Activated naive CD4-positive, alpha-beta T cell treated with anti-CD3 and anti-CD28 coated beads, Interleukin-2, amount 10 ng/mL, durations not matched to agents 7 days and 5 days (primary cell): ENCODE measurements at regions not wholly inside any gene's neighbourhood (a gene's known extent, or its start where the extent isn't known, plus 50 kb on each side); places are given as distances from the start of the nearest gene placed in this dataset.
"Not testable (repeated sequence)": the region's sequence is repeated elsewhere in the genome, so short reads cannot be mapped to it uniquely, and the experiment has no call there.

Experiments used
- CTCF ChIA-PET: fragments of 350-600 bp; sonication (Branson Sonifier 250); formaldehyde crosslinking; loops from one replicate; lab custom pipeline; 2021; ENCODE audit warnings: antibody characterized with exemption; lab: Charles Lee
- DNase-seq: peaks from one replicate; pipeline ENCODE4 v3.0.0-alpha.2; 2020
- H3K27ac Mint-ChIP-seq: one replicate; pipeline ENCODE4 v1.8.0; 2021; ENCODE audit warnings: mild to moderate bottlenecking, moderate library complexity, mixed read lengths
- H3K27me3 Mint-ChIP-seq: one replicate; pipeline ENCODE4 v1.8.0; 2021; ENCODE audit warnings: mild to moderate bottlenecking, mixed read lengths
- H3K36me3 Mint-ChIP-seq: one replicate; pipeline ENCODE4 v1.8.0; 2021; ENCODE audit warnings: mixed read lengths
- H3K4me1 Mint-ChIP-seq: one replicate; pipeline ENCODE4 v1.8.0; 2021; ENCODE audit warnings: mixed read lengths
- H3K4me3 Mint-ChIP-seq: one replicate; pipeline ENCODE4 v1.8.0; 2021; ENCODE audit warnings: mild to moderate bottlenecking, moderate library complexity, mixed read lengths
- H3K9me3 Mint-ChIP-seq: one replicate; pipeline ENCODE4 v1.8.0; 2021; ENCODE audit warnings: mixed read lengths

DNA sequence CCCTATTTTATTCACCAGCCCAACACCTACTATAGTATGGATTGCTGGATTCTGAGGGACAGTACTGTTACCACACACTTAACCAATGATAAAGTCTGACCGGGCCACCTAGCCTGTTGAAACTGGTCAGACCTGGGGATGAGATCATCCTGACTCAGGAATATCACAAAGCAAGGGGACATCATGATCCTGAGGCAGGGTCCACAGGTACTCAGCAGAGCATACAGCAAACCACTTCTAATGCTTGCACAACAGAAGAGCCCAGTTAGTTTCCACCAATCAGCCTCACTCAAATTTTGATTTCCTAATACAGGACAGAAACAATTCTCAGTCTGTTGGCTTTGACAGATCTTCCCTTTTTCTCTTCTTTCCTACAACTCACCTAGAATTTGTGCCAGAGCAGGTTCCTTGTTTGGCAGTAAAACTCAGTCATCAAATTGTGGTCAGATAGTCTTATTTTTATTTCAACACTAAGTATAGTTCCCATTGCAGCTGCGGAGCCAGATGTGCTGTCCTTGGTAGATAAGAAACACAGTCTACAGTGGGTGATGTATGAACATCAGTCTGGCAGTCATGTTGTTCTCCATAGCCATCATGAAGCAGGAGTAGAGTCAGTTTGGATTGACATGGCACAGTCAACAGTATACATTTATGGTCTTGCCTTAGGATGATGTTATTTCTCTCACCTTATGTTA lies 90.1 kb upstream of the PRR23C start:
- no peak for DNase-seq
- CTCF ChIA-PET = no interaction called here
- H3K4me1 Mint-ChIP-seq = no peaks in the 10 kb centered on the region
- H3K36me3 Mint-ChIP-seq = no peaks in the 10 kb centered on the region
- H3K9me3 Mint-ChIP-seq = no peaks in the 10 kb centered on the region
- H3K4me3 Mint-ChIP-seq = no peak overlapping the region
- no peak overlapping the region for H3K27ac Mint-ChIP-seq
- H3K27me3 Mint-ChIP-seq = no peaks in the 10 kb centered on the region

DNA sequence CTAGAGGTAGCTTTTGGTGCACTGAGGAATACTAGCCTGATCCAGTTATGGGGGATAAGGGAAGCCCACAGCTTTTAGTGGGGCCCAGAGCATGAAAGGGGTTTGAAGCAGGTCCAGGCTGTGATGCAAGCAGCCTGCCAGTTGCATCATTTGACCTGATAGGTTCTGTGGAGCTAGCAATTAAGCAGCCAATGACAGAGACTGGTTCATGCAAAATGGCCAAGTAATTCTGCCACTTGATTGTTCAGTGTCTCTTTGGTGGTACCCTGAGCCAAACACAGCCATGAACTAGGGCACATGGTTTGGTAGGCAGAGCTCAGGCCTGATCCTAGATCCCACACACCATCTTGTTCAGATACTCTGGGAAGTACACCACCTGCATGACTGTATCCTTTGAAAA lies 91.0 kb upstream of the PRR23C start:
- Mint-ChIP-seq H3K36me3 (no peaks in the 10 kb centered on the region), H3K27me3 (no peaks in the 10 kb centered on the region), H3K4me3 (no peak overlapping the region), H3K9me3 (no peaks in the 10 kb centered on the region), H3K27ac (no peak overlapping the region), H3K4me1 (no peaks in the 10 kb centered on the region)
- no peak for DNase-seq
- CTCF ChIA-PET = interaction anchor here (1.3 kb wide), 1 partner anchor 23 kb away, joined by 3 read pairs; no protein-coding TSS in a partner anchor

DNA sequence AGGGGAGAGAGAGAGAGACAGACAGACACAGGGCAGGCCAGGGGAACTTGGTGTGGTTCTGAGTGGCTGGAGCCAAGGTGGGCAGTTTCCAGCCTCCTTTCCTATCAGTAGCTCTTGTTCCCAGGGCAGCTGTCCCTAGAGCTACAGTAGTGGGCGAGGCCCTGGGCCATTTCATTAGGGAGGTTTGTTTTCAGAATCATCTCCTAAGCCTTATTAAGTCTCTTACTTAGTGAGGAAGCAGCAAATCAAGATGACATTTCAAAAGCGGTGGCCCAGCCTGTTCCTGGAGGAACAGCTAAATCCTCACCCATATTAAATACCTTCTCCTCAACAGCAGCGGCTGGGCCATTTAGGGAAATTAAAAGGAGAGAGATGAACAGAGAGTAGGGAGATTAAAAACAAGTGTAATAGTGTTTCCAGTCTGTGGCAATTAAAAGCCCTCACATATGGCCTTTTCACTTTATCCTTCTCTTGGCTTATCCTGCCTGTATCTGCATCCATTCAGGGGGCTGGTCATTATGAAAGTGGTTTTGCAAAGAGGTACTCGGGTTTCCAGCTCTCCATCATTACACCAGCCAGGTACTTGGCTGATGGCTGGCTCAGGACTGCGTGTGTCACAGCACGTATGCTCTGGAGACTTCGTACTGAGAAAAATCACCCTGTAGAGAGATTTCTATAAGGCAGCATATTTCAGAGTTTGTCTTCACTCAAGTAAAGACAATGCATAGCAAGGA lies 91.9 kb upstream of the PRR23C start:
- no peak for DNase-seq
- H3K9me3 Mint-ChIP-seq = no peaks in the 10 kb centered on the region
- H3K36me3 Mint-ChIP-seq = no peaks in the 10 kb centered on the region
- H3K27me3 Mint-ChIP-seq = no peaks in the 10 kb centered on the region
- CTCF ChIA-PET = interaction anchor here (1.3 kb wide), 1 partner anchor 24 kb away, joined by 3 read pairs; no protein-coding TSS in a partner anchor
- H3K4me3 Mint-ChIP-seq = no peak overlapping the region
- no peak overlapping the region for H3K27ac Mint-ChIP-seq
- no peaks in the 10 kb centered on the region for H3K4me1 Mint-ChIP-seq

DNA sequence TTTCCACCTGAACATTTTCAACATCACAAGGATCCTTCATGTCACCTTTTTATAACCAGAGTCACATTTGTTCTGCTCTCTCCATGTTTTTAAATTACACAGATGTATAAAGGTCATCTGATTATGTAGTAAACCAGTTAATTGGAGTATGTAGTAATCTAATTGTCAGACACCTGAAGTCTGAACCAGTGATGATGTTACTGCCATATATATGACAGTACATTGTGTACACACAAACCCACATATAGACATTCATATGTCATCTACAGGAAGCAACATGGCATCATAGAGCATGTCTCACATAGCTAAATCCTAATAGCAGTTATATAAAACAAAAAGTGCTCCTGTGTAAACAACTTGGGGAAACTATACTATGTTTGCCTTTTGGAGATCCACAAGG lies 95.9 kb upstream of the PRR23C start:
- CTCF ChIA-PET = no interaction called here
- H3K27ac Mint-ChIP-seq = no peak overlapping the region
- no peaks in the 10 kb centered on the region for H3K36me3 Mint-ChIP-seq
- no peak overlapping the region for H3K4me3 Mint-ChIP-seq
- no peaks in the 10 kb centered on the region for H3K4me1 Mint-ChIP-seq
- H3K9me3 Mint-ChIP-seq = no peaks in the 10 kb centered on the region
- no peak for DNase-seq
- no peaks in the 10 kb centered on the region for H3K27me3 Mint-ChIP-seq

DNA sequence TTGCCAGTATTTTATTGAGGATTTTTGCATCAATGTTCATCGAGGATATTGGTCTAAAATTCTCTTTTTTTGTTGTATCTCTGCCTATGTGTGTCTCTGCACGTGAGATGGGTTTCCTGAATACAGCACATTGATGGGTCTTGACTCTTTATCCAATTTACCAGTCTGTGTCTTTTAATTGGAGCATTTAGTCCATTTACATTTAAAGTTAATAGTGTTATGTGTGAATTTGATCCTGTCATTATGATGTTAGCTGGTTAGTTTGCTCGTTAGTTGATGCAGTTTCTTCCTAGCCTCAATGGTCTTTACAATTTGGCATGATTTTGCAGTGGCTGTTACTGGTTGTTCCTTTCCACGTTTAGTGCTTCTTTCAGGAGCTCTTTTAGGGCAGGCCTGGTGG lies 101.3 kb upstream of the PRR23C start:
- H3K9me3 Mint-ChIP-seq, H3K4me1 Mint-ChIP-seq, H3K36me3 Mint-ChIP-seq, H3K27ac Mint-ChIP-seq, H3K4me3 Mint-ChIP-seq, H3K27me3 Mint-ChIP-seq, DNase-seq, CTCF ChIA-PET: not testable (repeated sequence)

DNA sequence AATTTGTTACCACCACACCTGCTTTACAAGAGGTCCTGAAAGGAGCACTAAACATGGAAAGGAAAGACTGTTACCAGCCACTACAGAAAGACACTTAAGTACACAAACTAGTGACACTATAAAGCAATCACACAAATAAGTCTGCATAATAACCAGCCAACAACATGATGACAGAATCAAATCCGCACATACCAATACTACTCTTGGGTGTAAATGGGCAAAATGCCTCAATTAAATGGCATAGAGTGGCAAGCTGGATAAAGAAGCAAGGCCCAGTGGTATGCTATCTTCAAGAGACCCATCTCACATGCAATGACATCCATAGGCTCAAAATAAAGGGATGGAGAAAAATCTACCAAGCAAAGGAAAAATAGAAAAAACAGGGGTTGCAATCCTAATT lies 106.8 kb upstream of the PRR23C start:
- no peaks in the 10 kb centered on the region for H3K27me3 Mint-ChIP-seq
- no peak overlapping the region for H3K4me3 Mint-ChIP-seq
- no peaks in the 10 kb centered on the region for H3K36me3 Mint-ChIP-seq
- CTCF ChIA-PET = no interaction called here
- DNase-seq = no peak
- no peak overlapping the region for H3K27ac Mint-ChIP-seq
- no peaks in the 10 kb centered on the region for H3K9me3 Mint-ChIP-seq
- H3K4me1 Mint-ChIP-seq = no peaks in the 10 kb centered on the region

DNA sequence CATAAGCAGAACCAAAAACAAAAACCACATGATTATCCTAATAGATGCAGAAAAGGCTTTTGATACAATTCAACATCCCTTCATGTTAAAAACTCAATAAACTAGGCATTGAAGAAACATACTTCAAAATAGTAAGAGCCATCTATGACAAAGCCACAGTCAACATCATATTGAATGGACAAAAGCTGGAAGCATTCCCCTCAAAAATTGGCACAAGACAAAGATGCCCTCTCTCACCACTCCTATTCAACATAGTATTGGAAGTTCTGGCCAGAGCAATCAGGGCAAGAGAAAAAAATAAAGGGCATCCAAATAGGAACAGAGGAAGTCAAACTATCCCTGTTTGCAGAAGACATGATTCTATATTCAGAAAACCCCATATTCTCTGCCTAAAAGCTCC lies 108.7 kb upstream of the PRR23C start:
- CTCF ChIA-PET = interaction anchor here (0.6 kb wide), 1 partner anchor 101 kb away, joined by 3 read pairs; no protein-coding TSS in a partner anchor
- not testable (repeated sequence) for H3K4me3 Mint-ChIP-seq, H3K9me3 Mint-ChIP-seq, H3K4me1 Mint-ChIP-seq, H3K36me3 Mint-ChIP-seq, H3K27me3 Mint-ChIP-seq, H3K27ac Mint-ChIP-seq, DNase-seq

DNA sequence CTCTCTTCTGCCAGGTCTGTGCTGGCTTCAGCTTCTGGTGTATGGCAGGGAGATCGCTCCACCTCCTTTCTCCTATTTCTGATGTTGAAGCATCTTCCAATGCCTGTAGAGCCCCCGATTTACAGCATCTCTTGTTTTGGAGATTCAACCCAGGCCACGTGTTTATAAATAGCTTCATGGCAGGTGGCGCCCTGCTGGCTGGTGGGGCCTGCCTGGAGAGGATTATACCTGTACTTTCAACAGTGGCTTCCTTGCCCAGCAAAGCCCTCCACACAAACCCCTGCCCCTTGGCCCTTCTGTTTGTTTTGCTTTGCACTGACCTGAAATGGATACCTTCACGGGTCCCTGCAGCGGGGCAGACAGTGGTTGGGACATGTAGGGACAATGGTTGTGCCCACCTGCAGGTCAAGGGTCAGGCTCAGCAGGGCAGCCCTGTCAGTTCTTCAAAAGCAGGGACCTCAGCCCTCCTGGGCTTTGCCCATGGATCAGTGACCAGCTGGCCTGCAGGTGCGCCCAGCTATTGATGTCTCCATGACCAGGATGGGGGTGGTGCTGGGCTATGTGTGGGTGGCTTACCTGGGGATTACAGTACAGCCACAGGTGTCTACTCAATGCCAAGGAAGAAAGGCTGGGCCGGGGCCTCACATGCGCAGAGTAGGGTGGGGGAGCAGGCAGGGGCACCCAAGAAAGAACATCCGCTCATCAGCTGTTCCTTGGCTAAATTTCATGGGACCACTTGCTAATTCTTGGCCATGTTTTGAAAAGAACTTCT lies 112.7 kb upstream of the PRR23C start:
- CTCF ChIA-PET = interaction anchor here (1.5 kb wide), 1 partner anchor 45 kb away, joined by 4 read pairs; no protein-coding TSS in a partner anchor
- H3K9me3 Mint-ChIP-seq = no peaks in the 10 kb centered on the region
- H3K27ac Mint-ChIP-seq = no peak overlapping the region
- H3K36me3 Mint-ChIP-seq = no peaks in the 10 kb centered on the region
- H3K27me3 Mint-ChIP-seq = no peaks in the 10 kb centered on the region
- DNase-seq = no peak
- no peaks in the 10 kb centered on the region for H3K4me1 Mint-ChIP-seq
- no peak overlapping the region for H3K4me3 Mint-ChIP-seq

DNA sequence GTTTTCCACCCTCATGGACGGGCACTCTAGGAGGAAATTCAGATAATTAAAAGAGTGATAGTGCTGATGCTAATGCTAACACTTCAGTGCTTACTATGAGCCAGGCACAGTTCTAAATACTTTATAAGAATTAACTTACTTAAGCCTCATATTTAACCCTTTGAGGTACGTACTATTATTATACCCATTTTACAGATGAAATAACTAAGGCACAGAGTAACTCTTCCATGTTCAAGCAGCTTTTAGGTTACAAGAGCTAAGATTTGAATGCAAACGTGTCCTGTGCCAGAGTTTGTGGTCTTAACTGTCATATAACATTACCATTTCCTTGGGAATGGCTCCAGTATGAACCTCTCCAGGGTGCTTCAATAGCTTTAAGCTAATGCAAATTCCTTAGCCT lies 114.7 kb upstream of the PRR23C start:
- H3K27ac Mint-ChIP-seq = no peak overlapping the region
- no peak overlapping the region for H3K4me3 Mint-ChIP-seq
- no peaks in the 10 kb centered on the region for H3K36me3 Mint-ChIP-seq
- no peaks in the 10 kb centered on the region for H3K9me3 Mint-ChIP-seq
- DNase-seq = no peak
- no peaks in the 10 kb centered on the region for H3K4me1 Mint-ChIP-seq
- CTCF ChIA-PET = no interaction called here
- H3K27me3 Mint-ChIP-seq = peaks cover 4% of the 10 kb centered on the region

DNA sequence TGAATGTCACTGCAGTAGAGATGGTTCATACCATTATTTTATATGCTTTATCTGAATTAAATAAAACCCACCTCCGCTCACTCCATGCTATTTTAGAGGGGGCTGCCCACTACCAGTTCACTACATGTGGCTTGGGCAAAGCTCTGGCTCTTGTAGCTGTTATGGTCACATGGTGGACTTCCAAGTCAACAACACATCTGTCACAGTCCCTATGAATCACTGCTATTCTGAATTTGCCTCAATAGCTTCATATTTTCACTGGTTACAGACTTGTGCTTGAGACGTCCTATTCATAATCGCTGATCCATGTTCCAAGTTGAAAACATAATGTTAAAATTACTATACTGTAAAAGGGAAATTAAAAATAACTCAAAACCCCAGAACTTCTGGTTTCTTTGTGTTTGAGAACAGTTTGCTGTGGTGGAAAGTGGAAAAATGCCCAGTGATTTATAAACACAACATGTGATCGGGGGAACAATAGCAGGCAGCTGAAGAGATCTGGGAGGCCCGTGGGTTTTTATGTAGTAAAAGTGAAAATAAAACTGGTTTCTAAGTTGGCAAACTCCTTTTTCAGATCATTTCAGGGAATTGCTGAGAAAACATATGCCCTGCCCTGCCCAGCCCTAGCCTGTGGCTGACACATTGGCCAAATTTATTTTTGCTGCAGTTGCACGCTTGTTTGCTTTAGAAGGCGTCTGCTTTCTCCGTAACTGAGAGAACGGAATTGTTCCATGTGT lies 128.8 kb upstream of the PRR23C start:
- DNase-seq = no peak
- CTCF ChIA-PET = interaction anchor here (0.7 kb wide), 1 partner anchor 93 kb away, joined by 3 read pairs; no protein-coding TSS in a partner anchor
- H3K4me3 Mint-ChIP-seq = no peak overlapping the region
- peaks cover 2% of the 10 kb centered on the region for H3K4me1 Mint-ChIP-seq
- no peaks in the 10 kb centered on the region for H3K27me3 Mint-ChIP-seq
- no peaks in the 10 kb centered on the region for H3K9me3 Mint-ChIP-seq
- H3K27ac Mint-ChIP-seq = no peak overlapping the region
- no peaks in the 10 kb centered on the region for H3K36me3 Mint-ChIP-seq

DNA sequence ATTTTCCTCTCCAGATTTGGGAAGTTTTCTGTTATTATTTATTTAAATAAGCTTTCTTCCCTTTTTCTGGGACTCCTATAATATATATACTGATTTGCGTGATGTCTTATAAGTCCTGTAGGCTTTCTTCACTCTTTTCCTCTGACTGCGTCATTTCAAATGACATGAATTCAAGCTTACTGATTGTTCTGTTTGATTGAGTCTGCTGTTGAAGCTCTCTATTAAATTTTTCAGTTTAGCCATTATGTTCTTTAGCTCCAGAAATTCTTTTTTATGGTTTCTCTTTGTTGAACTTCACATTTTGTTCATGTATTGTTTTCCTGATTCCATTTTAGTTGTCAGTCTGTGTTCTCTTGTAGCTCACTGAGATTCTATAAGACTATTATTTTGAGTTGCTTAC lies 135.8 kb upstream of the PRR23C start:
- CTCF ChIA-PET = no interaction called here
- H3K4me1 Mint-ChIP-seq = no peaks in the 10 kb centered on the region
- no peaks in the 10 kb centered on the region for H3K27me3 Mint-ChIP-seq
- H3K4me3 Mint-ChIP-seq = no peak overlapping the region
- no peaks in the 10 kb centered on the region for H3K36me3 Mint-ChIP-seq
- no peak for DNase-seq
- no peak overlapping the region for H3K27ac Mint-ChIP-seq
- peaks cover 5% of the 10 kb centered on the region for H3K9me3 Mint-ChIP-seq

DNA sequence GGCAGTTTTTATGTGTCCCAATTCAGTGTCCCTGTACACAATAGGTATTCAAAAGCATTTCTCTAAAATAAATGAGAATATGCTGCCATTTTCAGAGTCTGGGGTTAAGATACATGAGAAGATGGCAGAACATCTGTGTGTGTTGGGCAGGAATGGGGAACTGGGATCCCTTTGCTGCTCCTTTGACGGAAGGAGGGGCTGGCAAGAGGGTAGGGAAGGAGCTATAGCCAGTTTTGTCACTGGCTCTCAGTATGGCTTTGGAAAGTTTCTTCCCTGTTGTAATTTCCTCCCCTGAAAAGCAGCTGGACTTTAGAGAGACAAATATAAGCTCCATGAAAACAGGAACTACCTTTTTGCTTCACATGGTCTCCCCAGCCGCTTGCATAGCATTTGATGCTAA lies 137.5 kb upstream of the PRR23C start:
- no peaks in the 10 kb centered on the region for H3K36me3 Mint-ChIP-seq
- DNase-seq = no peak
- H3K27ac Mint-ChIP-seq = no peak overlapping the region
- H3K27me3 Mint-ChIP-seq = no peaks in the 10 kb centered on the region
- H3K4me3 Mint-ChIP-seq = no peak overlapping the region
- CTCF ChIA-PET = no interaction called here
- H3K9me3 Mint-ChIP-seq = peaks cover 5% of the 10 kb centered on the region
- H3K4me1 Mint-ChIP-seq = no peaks in the 10 kb centered on the region

DNA sequence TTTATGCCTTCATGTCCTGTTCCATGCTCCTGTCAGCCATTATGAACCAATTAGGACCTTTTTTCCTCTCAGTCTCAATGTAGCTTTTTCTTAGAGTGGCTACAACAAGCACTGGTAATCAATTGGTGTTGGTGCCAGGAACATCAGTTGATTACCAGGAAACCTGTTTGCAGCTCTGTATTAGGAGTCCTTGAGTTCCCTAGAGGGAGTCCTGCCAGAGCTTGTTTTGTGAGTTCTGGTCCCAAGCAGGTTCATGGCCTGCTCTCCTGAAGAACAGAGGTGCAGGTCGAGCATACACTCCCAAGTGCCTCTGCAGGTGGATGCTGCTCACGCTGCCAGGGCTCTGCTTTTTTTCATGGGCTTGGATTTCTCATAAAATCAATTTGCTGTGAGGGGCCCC lies 137.9 kb upstream of the PRR23C start:
- peaks cover 5% of the 10 kb centered on the region for H3K9me3 Mint-ChIP-seq

DNA sequence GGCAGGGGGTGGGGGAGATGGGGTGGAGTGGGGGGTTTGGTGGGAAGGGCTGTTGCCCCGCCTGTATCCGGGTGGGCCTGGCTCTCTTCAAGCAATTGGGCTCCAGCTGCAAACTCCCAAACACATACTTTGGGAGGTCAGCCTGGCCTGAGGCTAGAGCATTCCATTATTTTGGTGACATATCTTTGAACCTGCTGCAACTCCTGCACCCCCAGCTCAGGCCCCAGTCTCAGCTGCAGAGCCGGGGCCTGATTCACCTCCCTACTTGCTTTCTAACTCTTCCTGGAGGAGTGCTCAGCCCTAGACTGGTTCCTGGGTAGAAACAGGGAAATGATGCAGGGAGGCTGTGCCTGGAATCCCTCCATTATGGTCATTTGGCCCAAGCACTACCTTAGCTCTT lies 140.8 kb upstream of the PRR23C start:
- DNase-seq = no peak
- Mint-ChIP-seq H3K27me3 (no peaks in the 10 kb centered on the region), H3K4me1 (no peaks in the 10 kb centered on the region), H3K36me3 (no peaks in the 10 kb centered on the region), H3K4me3 (no peak overlapping the region), H3K27ac (no peak overlapping the region), H3K9me3 (peaks cover 2% of the 10 kb centered on the region)
- CTCF ChIA-PET = no interaction called here

More for the DNA sequence above, 137.9 kb upstream of the PRR23C start:
- Mint-ChIP-seq H3K27me3 (no peaks in the 10 kb centered on the region), H3K4me1 (no peaks in the 10 kb centered on the region), H3K4me3 (no peak overlapping the region), H3K27ac (no peak overlapping the region), H3K36me3 (no peaks in the 10 kb centered on the region)
- DNase-seq = no peak
- CTCF ChIA-PET = interaction anchor here (0.6 kb wide), 1 partner anchor 71 kb away, joined by 3 read pairs; no protein-coding TSS in a partner anchor
